Stimulated activated CD4-positive, alpha-beta T cell treated with anti-CD3 and anti-CD28 coated beads, Interleukin-12 subunit alpha, Interleukin-12 subunit beta, amount 100 ng/mL, for 4 hours (primary cell): ENCODE measurements at regions not wholly inside any gene's neighbourhood (a gene's known extent, or its start where the extent isn't known, plus 50 kb on each side); places are given as distances from the start of the nearest gene placed in this dataset.

Experiments used
- DNase-seq: peaks from one replicate; pipeline ENCODE4 v3.0.0-alpha.2; 2020

DNA sequence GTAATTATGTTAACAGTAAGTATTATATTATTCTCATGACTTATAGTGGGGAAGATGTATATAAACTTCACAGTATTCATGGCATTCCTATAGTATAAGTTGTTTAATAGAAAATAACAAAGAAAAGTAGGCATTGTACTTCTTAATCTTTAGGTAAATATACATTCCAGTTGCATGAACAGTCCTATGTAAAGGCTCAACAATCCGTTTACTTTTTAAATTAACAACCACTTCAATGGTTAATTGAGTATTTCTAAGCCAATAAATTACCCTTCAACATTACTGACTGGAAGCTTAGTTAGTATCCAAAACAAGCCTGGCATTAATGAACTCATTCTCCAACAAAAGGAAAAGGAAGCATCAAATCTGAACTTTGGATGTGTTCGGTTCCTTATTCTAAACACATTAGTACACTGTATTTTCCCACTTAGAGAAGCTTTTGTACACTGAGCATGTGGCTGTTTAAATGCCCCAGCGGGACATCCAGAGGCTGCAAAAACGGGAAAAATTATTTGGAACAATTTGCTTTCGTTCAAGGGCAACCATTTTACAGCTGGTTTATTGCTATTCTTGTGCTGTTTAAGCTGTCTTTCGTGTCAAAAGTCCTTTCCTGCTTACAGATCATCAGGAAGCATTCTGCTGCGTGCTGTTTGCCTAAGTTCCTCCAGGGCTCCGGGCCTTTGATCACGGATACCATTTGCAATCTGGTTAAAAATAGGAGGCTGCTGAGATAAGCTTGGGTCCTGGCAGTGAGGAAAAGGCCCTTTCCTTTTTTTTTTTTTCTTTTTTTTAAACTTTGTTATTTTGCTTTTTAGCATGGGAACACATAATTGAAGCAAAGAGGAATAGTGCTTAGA lies 460.3 kb downstream of the SPRY1 start:
- DNase-seq: no peak

DNA sequence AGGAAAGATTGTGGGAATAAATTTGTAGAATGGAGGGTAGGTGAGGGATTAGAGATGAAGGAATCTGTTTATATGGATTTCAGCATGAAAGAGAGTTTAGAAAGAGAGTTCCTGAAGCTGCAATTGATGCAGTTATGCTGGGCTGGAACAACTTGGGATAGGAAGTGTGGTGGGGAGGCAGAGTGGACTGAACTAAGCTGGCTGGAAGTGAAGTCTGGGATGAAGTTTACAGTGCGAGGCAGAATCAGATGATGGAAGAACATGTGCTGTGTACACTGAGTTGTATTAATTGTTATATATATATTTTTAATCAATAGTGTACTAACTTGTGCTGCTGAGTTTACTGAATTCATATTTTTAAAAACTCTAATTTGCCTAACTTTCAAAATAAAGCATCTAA lies 461.9 kb downstream of the SPRY1 start:
- DNase-seq: no peak

DNA sequence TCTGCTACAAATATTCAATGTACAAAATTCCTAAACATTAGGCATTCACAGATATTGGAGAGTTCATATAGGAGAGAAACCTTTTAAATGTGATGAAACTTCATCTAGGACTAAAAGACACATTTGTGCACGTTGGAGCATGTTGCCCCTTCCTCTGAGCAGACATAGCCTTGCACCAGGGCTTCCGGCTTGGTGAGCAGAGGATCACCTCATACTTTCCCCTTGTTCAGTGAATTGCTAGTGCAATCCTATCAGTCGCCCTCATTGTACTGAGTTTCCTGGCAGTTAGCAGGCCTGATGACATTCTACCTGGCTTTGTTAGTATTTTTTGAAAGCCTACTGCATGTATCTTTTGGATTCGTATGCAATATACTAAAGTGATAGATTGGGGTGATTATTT lies 466.2 kb downstream of the SPRY1 start:
- no peak for DNase-seq

DNA sequence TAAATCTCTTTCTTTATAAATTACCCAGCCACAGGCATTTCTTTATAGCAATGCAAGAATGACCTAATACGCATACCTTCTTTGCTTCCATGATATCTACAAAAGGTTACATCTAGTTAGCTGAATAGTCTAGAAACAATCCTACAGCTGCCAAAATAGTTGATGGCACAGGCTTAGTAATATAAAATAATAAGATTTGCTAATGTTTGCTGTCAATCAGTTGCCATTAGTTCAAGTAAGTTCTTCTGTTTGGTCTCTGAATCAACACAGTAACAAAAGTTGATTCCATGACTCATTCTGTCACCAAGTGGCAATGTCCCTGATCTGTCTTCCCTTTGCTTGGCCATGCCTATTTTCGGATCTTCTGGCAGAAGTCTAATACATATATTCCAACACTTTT lies 470.2 kb downstream of the SPRY1 start:
- DNase-seq: no peak

DNA sequence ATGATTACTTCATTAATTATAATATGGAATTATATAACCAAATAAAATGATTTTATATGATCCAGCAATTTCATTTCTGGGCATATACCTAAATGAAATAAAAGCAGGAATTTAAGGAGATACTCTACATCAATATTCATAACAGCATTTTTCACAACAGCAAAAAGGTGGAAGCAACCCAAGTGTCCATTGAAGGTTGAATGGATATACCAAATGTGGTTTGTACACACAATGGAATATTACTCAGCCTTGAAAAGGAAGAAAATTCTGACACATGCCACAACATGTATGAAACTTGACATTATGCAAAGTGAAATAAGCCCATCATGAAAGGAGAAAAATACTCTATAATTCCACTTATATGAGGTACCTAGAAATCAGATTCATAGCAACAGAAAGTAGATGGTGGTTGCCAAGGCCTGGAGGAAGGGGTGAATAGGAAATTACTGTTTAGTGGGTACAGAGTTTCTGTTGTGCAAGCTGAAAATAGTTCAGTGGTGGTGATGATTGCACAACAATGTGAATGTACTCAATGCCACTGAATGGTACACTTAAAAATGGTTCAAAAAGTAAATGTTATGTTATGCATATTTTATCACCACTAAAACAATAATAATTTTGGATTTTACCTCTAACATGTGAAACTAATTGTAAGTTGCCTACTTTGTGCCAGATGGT lies 471.5 kb downstream of the SPRY1 start:
- DNase-seq: no peak

DNA sequence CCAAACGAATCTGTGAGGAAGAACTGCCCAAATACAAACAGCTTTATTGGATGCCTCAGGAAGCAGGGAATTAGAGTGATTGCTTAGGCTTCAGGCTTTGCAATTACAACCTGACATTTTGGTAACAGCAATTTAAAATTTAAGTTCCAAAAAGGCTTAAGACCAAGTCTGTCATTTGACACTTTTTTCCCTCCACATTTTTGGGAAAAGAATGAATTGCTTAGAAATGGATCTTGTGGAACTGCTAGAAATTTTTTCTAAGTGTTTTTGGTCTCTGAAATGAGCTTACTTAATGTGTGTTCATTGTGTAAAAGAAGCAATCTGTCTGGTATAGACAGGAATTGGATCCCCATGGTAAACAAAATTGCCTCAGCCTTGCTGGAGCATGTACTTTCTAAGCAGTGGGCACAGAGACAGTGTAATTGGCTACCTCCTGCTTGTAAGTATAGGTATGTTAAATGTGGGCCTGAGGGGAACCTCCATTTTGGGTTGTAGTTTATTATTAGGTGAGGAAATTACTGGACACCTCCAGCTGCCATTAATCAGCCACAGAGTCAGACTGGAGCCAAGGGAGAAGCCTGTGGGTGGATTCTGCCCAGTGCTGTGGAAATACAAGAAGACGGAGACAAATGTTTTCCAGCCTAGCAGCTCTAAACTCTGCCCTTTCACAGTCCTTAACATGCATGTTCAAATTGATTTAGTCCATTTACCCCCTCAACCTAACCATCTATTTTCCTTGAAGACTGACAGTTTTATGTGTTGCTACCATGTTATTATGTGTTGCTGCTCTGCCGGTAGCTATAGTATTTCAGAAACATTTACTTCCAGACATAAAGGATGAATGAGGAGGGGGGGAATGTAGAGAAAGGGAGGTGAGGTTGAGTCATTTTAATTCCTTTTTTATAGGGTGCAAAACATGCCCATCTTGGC lies 473.0 kb downstream of the SPRY1 start:
- no peak for DNase-seq

DNA sequence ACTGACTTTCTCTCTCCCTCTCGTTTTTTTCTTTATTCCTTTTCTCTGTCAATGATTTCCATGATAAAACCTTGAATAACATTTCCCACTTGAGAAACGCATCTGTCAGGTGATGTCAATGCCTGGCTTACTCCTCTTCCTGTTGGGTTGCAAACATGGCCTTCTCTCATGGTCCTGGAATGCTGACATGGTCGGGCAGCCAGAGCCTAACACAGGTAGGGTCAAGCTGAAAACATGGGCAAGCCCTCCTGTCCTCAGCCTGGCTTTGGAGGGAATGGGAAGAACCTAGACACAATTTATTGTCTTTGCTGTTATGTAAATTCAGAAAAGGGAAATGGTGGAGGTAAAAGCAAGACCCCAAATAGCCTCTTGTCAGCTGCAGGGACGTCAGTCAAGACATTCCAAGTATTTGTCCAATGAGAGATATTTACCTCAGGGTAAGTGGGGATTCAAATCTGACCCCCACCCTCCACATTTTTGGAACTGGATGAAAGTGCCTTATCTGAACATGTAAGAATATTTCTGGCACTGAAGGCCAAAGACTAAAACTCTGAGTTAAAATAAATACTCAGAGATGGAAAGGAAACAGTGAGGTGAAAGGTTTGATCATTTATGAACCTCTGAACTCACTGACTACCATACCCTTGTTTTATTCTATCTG lies 473.8 kb downstream of the SPRY1 start:
- DNase-seq: no peak

DNA sequence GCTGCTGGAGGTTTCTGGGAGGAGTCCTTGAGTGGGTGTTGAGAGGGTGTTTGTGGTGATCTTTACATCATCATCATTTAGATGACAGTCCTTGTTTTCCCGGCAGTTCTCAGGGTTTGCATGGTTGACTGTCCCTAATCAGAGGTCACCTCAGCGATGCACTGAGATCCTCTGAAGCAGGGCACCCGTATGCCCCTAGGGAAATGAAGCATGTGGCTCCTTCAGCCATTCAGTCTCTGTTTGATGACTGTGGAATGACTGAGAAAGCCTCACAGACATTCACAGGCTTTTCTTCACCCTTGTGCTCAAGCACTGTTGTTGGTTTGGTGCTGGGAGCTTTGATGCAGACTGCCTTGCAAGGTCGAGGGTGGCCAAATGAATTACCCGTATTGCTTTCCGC lies 474.7 kb downstream of the SPRY1 start:
- no peak for DNase-seq

DNA sequence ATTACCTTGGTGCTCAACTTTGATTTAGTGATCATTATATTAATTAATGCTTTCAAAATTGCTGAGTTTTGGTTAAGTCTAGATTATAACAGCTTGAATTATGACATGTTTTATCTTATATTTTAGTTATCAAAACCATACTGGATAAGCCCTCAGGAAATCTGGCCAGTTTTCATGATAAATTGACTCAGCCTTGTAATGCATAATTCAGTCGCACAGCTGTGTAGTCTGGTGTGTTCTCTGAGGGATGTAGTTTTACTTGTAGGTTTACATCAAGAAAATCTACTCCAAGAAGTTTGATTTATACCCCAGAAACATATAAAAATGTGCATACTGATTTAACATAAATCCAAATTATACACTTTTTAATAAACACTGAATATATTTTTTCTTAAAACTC lies 477.5 kb downstream of the SPRY1 start:
- no peak for DNase-seq

DNA sequence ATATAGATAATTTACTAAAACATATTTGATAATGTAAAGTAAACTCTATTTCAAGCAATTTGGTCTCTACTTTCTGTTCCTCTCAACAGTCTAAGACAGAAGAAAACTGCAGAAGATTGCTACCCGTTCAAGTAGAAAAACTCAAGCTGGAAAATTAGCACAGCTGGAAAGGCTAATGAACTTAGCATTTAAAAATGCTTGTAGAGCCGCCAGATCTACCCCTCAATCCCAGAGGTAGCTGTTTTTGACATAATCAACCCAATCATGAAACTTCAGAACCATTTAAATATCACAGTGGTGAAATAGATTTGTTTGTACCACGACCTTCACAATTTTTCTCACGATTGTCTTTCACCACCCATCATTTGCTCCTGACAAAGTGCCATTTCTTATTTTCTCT lies 479.5 kb downstream of the SPRY1 start:
- no peak for DNase-seq

DNA sequence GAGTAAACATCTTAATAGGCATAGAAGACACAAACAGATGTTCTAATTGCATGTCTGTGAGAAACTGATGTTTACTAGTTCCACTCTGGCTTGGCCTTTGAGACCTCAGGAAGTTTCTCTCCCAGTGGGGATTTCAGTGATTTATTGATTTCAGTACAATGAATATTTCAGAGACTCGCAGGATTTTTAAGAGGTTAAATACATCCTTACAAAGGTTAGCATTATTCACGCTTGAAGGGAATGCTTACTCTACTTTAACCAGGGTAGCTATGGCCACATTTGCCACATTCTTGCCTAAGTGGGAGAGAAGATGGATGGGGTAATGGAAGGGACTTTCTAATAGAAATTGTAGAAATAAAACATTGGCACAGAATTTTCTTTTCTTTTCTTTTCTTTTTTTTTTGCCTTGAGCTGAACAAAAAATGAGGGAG lies 480.1 kb downstream of the SPRY1 start:
- no peak for DNase-seq

DNA sequence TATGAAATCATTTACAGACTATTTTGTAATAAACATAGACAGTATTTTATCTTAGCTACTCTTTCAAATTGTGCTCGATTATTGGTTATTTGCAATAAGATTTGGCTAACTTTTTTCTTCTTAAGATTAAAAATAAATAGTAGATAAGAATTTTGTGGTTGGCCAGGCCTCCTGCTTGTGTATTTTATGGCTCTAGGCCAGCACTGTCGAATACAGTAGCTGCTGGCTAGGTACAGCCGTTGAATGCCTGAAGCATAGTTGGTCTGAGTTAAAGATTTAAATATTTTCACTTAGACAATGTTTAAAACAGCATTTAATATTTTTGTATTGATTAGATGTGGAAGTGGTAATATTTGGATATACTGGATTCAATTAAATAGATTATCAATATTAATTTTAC lies 481.0 kb downstream of the SPRY1 start:
- DNase-seq: no peak

DNA sequence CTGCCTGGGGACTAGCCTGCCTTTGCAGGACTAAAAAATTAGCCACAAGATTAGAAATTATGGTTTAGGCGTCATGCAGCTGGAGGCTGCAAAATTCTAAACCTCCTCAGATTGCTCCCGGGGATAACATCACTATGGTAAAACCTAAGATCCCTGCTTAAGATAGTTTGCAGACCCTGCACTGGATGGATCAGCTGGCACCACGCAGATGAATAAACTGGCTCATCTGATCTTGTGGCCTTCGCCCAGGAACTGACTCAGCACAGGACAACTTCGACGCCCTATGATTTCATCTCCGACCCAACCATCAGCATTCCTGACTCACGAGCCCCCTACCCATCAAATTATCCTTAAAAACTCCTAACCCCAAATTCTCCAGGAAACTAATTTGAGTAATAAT lies 482.4 kb downstream of the SPRY1 start:
- DNase-seq: no peak

DNA sequence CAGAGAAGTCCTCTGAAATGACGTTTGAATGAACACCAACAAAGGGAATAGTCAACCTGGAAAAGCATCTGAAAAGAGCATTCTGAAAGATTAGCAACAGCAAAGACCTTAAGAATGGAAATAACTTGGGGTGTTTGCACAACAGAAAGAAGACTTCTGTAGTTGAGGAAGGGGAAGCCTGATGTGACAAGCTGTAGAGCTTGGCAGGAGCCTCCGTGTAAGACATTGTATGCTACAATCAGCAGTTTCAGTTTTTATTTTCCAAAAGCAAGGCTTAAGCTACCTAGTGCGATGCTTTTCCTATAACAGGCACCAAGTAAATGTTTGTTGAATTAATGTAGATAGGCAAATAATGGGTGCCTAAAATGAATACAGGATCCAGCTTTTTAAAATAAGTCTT lies 484.0 kb downstream of the SPRY1 start:
- no peak for DNase-seq

DNA sequence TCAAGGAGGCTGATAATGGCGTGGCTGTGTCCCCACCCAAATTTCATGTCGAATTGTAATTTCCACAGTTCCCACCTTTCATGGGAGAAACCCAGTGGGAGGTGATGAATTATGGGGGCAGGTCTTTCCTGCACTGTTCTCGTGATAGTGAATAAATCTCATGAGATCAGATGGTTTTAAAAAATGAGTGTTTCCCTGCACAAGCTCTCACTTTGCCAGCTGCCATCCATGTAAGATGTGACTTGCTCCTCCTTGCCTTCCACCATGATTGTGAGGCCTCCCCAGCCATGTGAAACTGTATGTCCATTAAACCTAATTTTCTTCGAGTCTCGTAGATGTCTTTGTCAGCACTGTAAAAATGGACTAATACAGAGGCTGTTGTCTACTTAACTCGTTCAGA lies 488.3 kb downstream of the SPRY1 start:
- DNase-seq: no peak

DNA sequence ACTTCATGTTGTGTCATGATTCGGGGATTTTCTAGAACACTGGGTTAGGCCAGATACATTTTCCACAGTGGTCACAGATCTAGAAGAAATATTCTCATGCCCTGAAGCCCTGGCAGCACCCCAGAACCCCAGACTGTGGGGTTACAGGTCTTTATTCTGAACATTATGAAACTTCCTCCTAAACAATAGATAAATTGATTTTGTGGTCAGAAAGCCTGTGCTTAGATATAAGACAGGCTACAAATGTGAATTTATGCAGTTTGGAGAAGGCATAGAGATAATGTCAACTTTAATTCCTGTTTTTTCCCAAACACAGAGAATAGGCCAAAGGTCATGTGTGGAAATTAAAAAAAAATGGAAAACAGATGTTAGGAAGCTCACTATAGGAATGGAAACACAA lies 492.9 kb downstream of the SPRY1 start:
- no peak for DNase-seq

DNA sequence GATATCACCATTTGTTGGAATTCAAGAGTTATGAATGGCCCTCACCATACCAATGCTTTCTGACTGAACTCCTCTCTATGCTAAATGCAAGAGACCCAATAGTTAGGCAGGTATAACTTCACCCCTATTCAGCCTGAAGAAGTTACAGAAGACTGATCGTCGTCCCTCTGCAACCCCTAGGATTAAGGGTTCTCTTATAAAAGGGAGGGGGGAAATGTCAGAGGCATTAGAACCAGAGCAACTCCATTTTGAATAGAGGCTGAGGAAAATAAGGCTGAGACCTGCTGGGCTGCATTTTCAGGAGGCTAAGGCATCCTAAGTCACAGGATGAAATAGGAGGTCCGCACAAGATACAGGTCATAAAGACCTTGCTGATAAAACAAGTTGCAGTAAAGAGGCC lies 494.3 kb downstream of the SPRY1 start:
- DNase-seq: no peak

DNA sequence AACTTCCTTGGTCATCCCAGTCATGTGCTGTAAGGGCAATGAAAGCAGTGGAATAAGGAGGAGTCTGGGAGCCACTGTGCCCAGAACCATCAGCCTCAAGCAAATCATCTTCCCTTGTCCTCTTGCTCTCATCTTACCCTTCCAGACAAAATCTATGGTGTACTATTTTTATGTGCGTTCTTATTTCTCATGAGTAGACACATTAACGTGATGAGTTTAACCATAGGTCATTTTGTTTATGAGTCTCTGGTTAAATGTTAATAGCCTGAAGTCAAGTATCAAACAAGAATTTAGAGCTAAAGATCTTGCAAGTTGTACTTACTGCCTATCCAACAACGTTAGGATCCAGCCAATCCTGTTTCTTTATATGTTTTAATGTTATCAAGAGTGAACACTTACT lies 495.3 kb downstream of the SPRY1 start:
- no peak for DNase-seq

DNA sequence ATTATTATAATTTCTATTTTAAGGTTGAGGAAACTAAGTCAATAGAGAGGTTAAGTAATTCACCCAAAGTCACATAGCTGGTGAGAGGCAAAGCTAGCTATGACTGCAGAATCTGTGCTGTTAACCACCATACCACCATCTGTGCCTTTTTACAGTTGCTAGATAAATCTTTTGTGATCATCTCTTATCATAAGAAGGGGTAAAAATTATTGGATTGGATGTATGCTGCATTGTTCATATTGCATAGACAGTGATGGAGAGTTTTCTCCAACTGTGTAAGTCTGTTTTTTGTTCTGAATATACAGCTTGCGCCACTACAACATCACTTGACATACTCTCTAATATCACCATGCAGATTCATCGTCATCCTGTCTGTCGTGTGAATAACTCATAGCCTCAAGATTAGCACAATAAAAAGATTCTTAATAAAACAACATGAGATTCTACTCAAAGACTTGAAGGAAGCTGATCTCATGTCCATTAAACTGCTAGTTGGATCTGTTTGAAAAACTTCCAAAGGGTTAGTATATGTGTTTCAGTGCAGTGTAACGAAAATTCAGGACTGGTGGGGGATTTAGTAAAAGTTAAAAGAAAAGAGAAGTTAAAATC lies 495.9 kb downstream of the SPRY1 start:
- no peak for DNase-seq

DNA sequence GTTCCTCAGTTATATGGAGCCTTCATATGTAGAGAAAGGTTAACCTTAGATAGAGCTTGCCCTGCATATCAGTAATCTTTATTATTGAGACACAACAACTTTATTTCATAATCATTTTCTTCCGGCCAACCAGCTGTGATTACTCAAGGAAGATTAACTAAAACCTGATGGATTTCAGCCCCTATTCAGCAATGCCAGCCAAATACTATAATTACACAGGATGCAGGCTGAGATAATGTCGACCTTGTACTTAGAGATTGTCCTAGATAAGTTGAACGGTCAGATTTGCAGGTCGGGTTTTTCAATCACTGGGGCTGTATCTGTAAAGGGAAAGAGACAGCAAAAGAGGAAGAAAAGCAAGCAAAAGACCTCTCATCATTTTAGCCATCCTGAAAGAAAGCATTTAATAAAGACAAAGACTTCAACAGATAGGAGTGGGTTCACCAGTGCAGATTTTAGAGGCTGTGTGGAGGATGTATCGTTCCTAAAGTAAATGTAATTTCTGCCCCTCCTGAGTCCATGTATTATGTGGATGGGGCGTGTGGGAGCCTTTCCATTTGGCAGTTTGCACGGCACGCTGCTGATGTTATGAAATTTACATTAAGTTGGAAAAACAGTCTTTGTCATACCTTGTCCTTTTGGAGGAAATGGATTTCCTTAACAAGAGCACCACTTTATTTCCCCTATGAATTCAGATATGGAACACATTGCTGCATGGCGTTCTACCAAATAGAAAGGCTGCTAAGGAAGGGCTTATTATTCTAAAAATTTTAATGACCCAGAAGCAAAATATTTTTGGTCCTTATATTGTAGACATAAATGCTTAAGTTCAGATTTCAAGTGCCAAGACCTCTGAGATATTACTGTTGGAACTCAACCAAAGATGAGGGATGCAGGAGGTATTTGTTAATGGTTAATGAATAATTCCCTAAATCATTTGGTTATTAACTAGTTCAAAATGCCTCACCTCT lies 496.7 kb downstream of the SPRY1 start:
- no peak for DNase-seq

DNA sequence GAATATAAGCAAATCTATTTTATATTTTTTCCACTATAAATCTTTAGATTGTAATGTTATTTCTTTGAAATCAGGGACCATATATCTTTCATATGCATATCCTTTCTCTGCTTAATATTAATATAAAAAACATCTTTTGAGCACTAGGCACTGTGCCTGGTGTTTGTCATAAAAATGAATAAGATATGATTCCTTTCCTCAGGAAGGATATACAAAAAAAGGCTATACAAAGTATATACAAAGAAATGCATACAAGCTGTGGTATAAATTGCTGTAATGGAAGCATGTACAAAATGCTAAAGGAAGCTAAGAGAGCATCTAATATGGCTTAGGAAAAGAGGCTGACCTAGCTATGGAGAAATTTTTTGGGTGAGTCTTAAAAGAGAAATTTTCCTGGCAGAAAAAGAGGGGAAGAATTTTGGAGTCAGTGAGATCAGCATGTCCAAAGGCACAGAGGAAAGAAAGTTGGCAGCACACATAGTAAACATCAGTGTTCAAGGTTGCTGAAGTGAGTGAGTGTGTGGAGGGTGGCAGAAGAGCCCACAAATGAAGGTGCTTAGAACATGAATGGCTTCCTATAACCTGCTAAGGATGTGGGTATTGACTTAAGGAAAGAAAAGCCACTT lies 500.0 kb downstream of the SPRY1 start:
- no peak for DNase-seq
